ENCODE measurements at regions not wholly inside any gene's neighbourhood (a gene's known extent, or its start where the extent isn't known, plus 50 kb on each side); places are given as distances from the start of the nearest gene placed in this dataset.
A peak's percentile ranks its signal among the peaks of the same experiment; 100 is the strongest.

DNA sequence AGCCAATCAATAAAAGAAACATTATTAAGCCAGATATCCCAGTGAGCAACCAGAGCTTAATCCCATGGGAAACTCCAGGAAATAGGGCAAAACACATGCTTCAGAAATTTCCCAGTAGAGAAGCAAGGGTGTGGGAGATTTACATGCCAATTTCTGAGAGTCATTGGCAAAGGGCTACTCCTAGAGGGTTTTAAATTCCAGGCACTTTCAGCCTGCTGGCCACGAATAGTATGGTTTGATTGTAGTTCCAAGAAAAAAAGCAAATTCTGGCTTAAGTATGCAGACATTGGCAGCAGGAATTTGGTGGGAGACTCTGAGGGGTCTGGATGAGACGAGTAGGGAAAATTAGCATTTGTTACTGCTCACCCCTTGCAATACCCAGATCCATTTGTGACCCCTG is 402.1 kb upstream of the SUCLG2 start:
- no peak for DNase-seq (ENCODE audit: low read depth)

DNA sequence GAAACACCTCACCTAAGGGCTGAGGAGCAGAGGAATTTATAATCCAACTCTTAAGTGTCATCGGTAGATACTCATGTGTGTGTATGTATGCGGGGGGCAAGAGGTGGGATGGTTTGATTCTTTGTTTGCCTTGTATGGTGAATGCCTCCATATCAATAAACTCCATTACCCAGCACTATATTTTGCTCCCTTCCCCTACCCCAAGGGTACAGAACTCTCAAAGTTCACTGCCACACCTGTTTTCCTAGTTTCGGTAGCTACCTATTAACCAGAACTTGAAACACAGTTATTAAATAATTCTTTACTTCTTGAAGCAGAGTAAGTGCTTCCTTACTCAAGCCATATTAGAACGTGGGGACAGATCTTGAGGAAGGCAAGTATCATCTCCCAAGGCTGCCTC is 400.8 kb upstream of the SUCLG2 start:
- DNase-seq (ENCODE audit: low read depth): no peak

GRCh38 chr3:68049776-68050175 is 395.4 kb upstream of the SUCLG2 start:
- no peak for DNase-seq (ENCODE audit: low read depth)

- no peak for DNase-seq (ENCODE audit: low read depth)
These were observed 391.6 kb upstream of the SUCLG2 start for GRCh38 chr3:68045976-68046375.

DNA sequence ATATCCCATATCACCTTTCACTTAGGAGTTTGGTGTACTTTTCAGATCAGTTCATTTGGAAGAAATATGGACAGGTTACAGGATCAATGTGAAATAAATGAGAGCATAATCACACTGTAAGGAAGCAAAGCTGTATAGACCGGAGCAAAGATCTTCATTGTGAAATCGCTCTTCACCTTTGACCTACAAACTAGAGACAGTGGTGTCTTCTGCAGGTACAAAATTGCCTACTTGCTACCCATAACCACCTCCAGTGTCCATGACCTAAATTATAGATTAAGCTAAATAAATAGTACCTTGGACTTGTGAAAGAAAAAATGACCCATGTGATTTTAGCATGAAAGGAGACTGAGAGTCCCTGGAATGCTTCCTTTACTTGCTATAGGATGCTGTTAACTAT is 379.5 kb upstream of the SUCLG2 start:
- DNase-seq (ENCODE audit: low read depth): no peak

DNA sequence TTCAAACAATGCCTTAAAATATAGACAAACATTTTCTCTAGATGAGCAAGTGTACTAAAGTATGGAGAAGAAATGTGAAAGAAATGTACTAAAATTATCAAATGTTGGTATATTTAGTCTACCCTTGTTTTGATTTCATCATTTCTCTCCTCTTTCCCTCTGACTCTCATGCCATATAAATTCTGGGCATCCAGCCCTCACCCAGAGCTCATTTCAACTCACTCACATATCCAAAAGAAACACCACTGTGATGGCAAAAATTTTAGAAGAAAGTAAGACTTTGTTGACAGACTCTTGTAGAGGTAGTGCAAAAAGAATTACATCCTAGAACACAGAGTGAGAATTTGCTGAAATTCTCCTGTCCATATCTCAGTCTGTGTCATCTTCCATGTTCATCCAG is 377.8 kb upstream of the SUCLG2 start:
- DNase-seq (ENCODE audit: low read depth): no peak

DNA sequence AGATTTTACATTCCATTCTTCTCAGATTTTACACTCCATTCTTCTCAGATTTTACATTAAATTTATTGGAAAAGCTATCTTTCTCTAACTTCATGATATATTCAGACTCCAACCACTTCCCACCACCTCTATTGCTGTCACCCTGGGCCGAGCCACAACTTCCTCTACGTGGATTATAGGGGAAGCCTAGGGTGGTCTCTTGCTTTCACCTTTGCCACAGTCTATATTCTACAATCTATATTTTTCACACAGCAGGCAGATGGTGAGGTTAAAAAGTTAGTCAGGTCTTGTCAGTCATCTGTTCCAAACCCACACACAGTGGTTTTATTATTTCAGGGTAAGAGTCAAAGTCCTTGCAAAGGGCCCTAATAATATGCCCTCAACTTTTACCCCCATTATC is 370.8 kb upstream of the SUCLG2 start:
- DNase-seq (ENCODE audit: low read depth): no peak

GRCh38 chr3:68019876-68020275 is 365.5 kb upstream of the SUCLG2 start:
- DNase-seq (ENCODE audit: low read depth): no peak

GRCh38 chr3:68018275-68018674 is 363.9 kb upstream of the SUCLG2 start:
- no peak for DNase-seq (ENCODE audit: low read depth)

- no peak for DNase-seq (ENCODE audit: low read depth)
These were observed 362.7 kb upstream of the SUCLG2 start for GRCh38 chr3:68017069-68017468.

DNA sequence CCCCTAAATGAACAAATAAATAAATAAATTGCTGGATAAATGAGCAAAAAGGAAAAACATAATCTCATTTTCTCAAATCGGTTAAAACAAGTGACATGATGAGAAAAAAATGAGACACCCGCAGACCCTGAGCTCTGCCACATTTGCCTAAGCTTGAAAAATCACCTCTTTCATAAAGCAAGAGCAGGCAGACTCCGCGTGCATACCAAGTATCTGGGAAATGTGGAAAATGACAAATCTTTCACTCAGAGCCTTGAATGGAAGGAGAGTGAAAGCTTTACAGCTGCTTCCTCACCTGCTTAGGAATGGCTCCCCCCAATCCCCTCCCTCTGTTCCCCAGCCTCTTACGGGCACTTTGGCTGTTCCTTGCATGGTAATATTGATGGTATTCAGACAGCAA is 355.5 kb upstream of the SUCLG2 start:
- DNase-seq (ENCODE audit: low read depth): no peak

DNA sequence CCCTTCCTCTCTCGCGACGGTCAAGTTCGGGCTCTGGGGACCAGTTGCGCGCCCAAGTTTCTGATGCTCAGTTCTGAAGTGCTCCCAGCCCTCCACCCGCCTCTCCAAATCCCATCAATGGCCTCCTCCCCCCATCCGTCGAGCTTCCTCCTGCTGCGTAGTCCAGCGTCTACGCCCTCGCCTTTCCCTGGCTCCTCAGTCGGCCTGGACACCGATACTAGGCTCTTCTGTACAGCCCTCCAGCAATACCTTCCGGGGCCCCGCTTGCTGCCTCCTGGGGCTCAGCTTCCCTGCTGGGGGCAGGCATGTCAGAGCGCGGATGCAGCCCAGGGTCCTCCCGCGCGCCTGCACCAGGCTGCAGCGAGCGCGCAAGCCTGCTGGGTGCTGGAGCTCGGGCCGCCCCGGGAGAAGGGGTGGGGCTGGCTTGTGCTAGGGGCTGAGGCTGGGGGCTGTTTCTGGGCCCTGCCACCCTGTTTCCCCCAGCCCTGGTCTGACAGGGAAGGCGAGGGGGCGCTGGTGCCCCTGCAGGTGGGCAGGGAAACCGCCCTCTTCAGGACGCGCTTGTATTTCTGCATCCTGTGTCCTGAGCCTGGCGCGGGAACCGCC is 353.3 kb upstream of the SUCLG2 start:
- DNase-seq (ENCODE audit: low read depth): peak; percentile 4

DNA sequence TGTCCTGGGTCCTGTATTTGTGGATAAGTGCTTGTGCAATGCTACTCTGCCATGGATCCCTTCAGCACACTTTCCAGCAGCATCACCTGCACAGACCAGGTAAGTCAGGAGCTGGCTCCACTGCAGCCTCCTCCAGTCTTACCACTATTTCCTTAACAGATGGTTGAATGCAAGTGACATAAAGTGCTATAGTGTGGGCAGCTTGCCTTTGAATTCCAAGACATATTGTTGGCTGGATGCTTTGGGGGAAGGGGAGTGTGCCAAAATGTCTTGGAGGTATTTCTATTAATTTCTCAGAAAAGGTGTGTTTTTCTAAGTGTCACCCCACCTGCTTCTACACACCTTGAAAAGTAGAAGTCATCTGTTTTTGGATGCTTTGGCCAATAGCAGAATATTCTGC is 352.2 kb upstream of the SUCLG2 start:
- DNase-seq (ENCODE audit: low read depth): no peak

- DNase-seq (ENCODE audit: low read depth): no peak
These were observed 349.7 kb upstream of the SUCLG2 start for GRCh38 chr3:68004091-68004490.

- DNase-seq (ENCODE audit: low read depth): no peak
These were observed 343.9 kb upstream of the SUCLG2 start for GRCh38 chr3:67998281-67998680.

GRCh38 chr3:67995206-67995605 is 340.8 kb upstream of the SUCLG2 start:
- no peak for DNase-seq (ENCODE audit: low read depth)

DNA sequence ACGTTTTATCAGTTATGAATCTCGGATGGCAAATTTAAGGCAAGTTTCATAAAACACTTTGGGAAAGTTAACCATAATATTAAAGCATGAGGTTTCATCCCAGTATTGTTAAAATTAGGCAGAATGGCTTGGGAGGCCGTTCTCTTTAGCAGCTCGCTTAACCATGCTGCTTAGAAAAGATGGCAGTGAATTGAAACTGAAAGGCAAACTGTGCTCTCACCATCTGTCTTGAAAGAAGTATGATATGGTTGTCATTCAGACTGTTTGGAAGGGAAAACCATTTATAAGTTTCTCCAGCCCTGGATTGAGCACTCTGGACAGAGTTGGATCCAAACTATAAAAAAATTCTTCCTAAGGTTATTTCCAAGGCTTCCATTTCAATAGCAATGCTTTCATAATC is 332.3 kb upstream of the SUCLG2 start:
- no peak for DNase-seq (ENCODE audit: low read depth)

GRCh38 chr3:67983166-67983565 is 328.8 kb upstream of the SUCLG2 start:
- no peak for DNase-seq (ENCODE audit: low read depth)

- DNase-seq (ENCODE audit: low read depth): no peak
These were observed 326.7 kb upstream of the SUCLG2 start for GRCh38 chr3:67981077-67981476.

GRCh38 chr3:67979342-67979741 is 324.9 kb upstream of the SUCLG2 start:
- DNase-seq (ENCODE audit: low read depth): no peak

GRCh38 chr3:67977762-67978161 is 323.4 kb upstream of the SUCLG2 start:
- no peak for DNase-seq (ENCODE audit: low read depth)

DNA sequence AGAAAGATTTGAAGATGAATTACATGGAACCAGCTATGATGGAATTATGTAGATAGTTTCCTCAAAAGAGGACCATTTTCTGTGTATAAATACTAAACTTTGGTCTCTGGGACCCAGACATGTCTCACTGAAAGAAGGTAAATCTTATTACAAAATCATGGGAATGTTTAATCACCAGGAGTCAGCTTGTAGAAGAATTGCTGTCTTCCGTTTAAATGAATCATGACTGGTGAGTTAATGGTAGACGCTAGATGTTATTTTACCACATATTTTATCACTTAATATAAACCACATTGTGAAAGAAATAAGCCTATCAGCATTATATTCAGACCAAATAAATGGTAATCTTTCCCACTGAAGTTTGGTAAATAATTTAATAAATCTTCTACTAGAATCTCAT is 322.3 kb upstream of the SUCLG2 start:
- no peak for DNase-seq (ENCODE audit: low read depth)

DNA sequence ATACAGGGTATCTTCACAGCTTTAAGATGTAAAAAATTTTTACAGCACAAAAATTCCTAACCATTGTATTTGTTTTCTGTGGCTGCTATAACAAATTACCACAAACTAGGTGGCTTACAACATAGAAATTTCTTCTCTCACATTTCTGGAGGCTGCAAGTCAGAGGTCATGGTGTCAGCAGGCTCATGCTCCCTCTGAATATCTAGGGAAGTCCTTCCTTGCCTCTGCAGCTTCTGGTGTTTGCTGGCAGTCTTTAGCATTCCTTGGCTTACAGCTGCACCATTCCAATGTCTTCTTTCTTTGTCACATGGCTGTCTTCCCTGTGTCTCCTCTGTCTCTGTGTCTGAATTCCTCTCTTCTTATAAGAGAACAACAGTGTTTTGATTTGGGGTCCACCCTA is 310.2 kb upstream of the SUCLG2 start:
- DNase-seq (ENCODE audit: low read depth): no peak

- DNase-seq (ENCODE audit: low read depth): no peak
These were observed 302.9 kb upstream of the SUCLG2 start for GRCh38 chr3:67957268-67957667.

Measured in stimulated activated CD8-positive, alpha-beta memory T cell treated with anti-CD3 and anti-CD28 coated beads, Interleukin-12 subunit alpha, Interleukin-12 subunit beta, amount 100 ng/mL, for 4 hours (primary cell).